Myocyte (in vitro differentiated cells): ENCODE measurements at regions not wholly inside any gene's neighbourhood (a gene's known extent, or its start where the extent isn't known, plus 50 kb on each side); places are given as distances from the start of the nearest gene placed in this dataset.
A peak's percentile ranks its signal among the peaks of the same experiment; 100 is the strongest.
"Not testable (repeated sequence)": the region's sequence is repeated elsewhere in the genome, so short reads cannot be mapped to it uniquely, and the experiment has no call there.

Source experiments
- DNase-seq: peaks from one replicate; pipeline ENCODE4 v3.0.0-alpha.2; 2012; ENCODE audit warnings: low read depth

- no peak for DNase-seq
These were observed 51.6 kb downstream of the RESF1 start for GRCh38 chr12:32010631-32011336.

- DNase-seq, result no peak
These were observed 53.1 kb downstream of the RESF1 start for GRCh38 chr12:32012249-32012785.

GRCh38 chr12:32015036-32015435 lies 55.8 kb downstream of the RESF1 start:
- no peak for DNase-seq

GRCh38 chr12:32016680-32017482 lies 57.7 kb downstream of the RESF1 start:
- no peak for DNase-seq

- no peak for DNase-seq
These were observed 62.1 kb downstream of the RESF1 start for GRCh38 chr12:32021346-32021773.

GRCh38 chr12:32022387-32022786 lies 63.2 kb downstream of the RESF1 start:
- DNase-seq, result not testable (repeated sequence)

- DNase-seq, result not testable (repeated sequence)
These were observed 64.6 kb downstream of the RESF1 start for GRCh38 chr12:32023861-32024260.

- DNase-seq, result no peak
These were observed 65.8 kb downstream of the RESF1 start for GRCh38 chr12:32024884-32025592.

GRCh38 chr12:32025906-32026305 lies 66.7 kb downstream of the RESF1 start:
- no peak for DNase-seq

- DNase-seq, result no peak
These were observed 68.6 kb downstream of the RESF1 start for GRCh38 chr12:32027684-32028365.

- no peak for DNase-seq
These were observed 70.9 kb downstream of the RESF1 start for GRCh38 chr12:32030151-32030550.

- DNase-seq, result no peak
These were observed 71.5 kb downstream of the RESF1 start for GRCh38 chr12:32030676-32031075.

- peak; percentile 8 for DNase-seq
These were observed 71.9 kb downstream of the RESF1 start for GRCh38 chr12:32031109-32031508.

- DNase-seq, result no peak
These were observed 73.1 kb downstream of the RESF1 start for GRCh38 chr12:32032205-32032810.

- no peak for DNase-seq
These were observed 73.2 kb upstream of the BICD1 start for GRCh38 chr12:32033406-32033805.

GRCh38 chr12:32034045-32034444 lies 72.6 kb upstream of the BICD1 start:
- DNase-seq, result no peak

GRCh38 chr12:32036477-32037263 lies 70.0 kb upstream of the BICD1 start:
- no peak for DNase-seq

GRCh38 chr12:32039347-32039746 lies 67.3 kb upstream of the BICD1 start:
- peak; percentile 24 for DNase-seq

GRCh38 chr12:32039917-32040575 lies 66.6 kb upstream of the BICD1 start:
- DNase-seq, result no peak
